ENCODE measurements at regions not wholly inside any gene's neighbourhood (a gene's known extent, or its start where the extent isn't known, plus 50 kb on each side); places are given as distances from the start of the nearest gene placed in this dataset.

DNA sequence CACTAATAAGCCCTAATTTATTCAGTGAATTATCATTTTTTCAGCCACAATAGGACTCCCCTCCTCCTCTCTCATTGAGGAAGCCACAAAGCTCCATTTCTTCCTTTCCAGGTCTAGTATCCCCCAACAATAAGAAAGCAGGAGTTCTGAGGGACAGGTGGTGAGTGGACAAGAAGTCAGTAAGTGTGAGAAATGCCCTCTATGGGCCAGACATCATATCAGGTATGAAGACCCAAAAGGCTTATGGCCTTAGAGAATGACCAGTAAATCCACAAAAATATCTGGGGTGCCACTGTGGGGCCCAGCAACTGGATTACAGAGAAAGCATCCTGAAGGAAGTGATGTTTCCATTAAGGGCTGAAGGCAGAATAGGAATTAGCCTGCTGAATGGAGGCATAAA lies 175.7 kb downstream of the TRIM33 start:
- TF ChIP-seq, protein P1, sequence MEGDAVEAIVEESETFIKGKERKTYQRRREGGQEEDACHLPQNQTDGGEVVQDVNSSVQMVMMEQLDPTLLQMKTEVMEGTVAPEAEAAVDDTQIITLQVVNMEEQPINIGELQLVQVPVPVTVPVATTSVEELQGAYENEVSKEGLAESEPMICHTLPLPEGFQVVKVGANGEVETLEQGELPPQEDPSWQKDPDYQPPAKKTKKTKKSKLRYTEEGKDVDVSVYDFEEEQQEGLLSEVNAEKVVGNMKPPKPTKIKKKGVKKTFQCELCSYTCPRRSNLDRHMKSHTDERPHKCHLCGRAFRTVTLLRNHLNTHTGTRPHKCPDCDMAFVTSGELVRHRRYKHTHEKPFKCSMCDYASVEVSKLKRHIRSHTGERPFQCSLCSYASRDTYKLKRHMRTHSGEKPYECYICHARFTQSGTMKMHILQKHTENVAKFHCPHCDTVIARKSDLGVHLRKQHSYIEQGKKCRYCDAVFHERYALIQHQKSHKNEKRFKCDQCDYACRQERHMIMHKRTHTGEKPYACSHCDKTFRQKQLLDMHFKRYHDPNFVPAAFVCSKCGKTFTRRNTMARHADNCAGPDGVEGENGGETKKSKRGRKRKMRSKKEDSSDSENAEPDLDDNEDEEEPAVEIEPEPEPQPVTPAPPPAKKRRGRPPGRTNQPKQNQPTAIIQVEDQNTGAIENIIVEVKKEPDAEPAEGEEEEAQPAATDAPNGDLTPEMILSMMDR (conservative IDR thresholded peaks at IDR 0.05) = no peak
- TF ChIP-seq EZH2 (IDR thresholded peaks at IDR 0.05; ENCODE audit: low read depth) = no peak

All from PC-9 (cell line).